Natural killer cell (primary cell): ENCODE measurements at regions not wholly inside any gene's neighbourhood (a gene's known extent, or its start where the extent isn't known, plus 50 kb on each side); places are given as distances from the start of the nearest gene placed in this dataset.

Source experiments
- ATAC-seq, 3 donors: fragments of 150-1000 bp in 2 of 3; fragments of 200-7000 bp in 1 of 3; cut with Tn5 transposase; 1 replicate in 1 of 3; 2 replicates in 2 of 3; pipeline ENCODE4 v1.10.0; 2021; ENCODE audit warnings: mild to moderate bottlenecking in 2 of 3, moderate library complexity in 2 of 3
- DNase-seq, 2 donors: peaks; one replicate each; pipeline versions ENCODE4 v3.0.0 to v3.0.0-alpha.2; 2013 to 2021; ENCODE audit warnings: mixed read lengths in 1 of 2
- H3K27ac ChIP-seq: one replicate; pipeline ENCODE4 v1.5.1; 2013; ENCODE audit warnings: mild to moderate bottlenecking, low read length
- H3K27me3 ChIP-seq: one replicate; pipeline ENCODE4 v1.6.1; 2013; ENCODE audit warnings: low read length; ENCODE audit not compliant: control insufficient read depth, insufficient read depth
- H3K36me3 ChIP-seq: one replicate; pipeline ENCODE4 v1.6.1; 2013; ENCODE audit warnings: low read length; ENCODE audit not compliant: control insufficient read depth, insufficient read depth
- H3K4me1 ChIP-seq: one replicate; pipeline ENCODE4 v1.6.1; 2013; ENCODE audit warnings: low read length; ENCODE audit not compliant: control insufficient read depth, insufficient read depth
- H3K4me3 ChIP-seq: one replicate; pipeline ENCODE4 v1.5.1; 2013; ENCODE audit warnings: low read length
- H3K9me3 ChIP-seq: one replicate; pipeline ENCODE4 v1.6.1; 2013; ENCODE audit warnings: low read length; ENCODE audit not compliant: control insufficient read depth, insufficient read depth
- H3K27ac Mint-ChIP-seq, 2 donors: one replicate each; pipeline ENCODE4 v1.8.0; 2022; ENCODE audit warnings: mild to moderate bottlenecking in 2 of 2, mixed read lengths in 2 of 2, moderate library complexity in 1 of 2
- H3K27me3 Mint-ChIP-seq, 2 donors: one replicate each; pipeline ENCODE4 v1.8.0; 2022; ENCODE audit warnings: low read depth in 2 of 2, mixed read lengths in 2 of 2
- H3K36me3 Mint-ChIP-seq: one replicate; pipeline ENCODE4 v1.8.0; 2022; ENCODE audit warnings: mixed read lengths
- H3K4me1 Mint-ChIP-seq, 2 donors: one replicate each; pipeline ENCODE4 v1.8.0; 2022; ENCODE audit warnings: mixed read lengths in 2 of 2
- H3K4me3 Mint-ChIP-seq: one replicate; pipeline ENCODE4 v1.8.0; 2022; ENCODE audit warnings: mild to moderate bottlenecking, moderate library complexity, mixed read lengths
- H3K9me3 Mint-ChIP-seq, 2 donors: one replicate each; pipeline ENCODE4 v1.8.0; 2022; ENCODE audit warnings: mixed read lengths in 2 of 2
- WGBS: methylation state at CpG from one replicate; pipeline ENCODE4 v1.1.7; 2013; ENCODE audit warnings: missing lambda C conversion rate; ENCODE audit not compliant: insufficient coverage; 5-methylcytosine and 5-hydroxymethylcytosine counted together
- intact Hi-C: fragments of 100-400 bp; cut with micrococcal nuclease; formaldehyde crosslinking; loops from one replicate; pipeline ENCODE4 v1.14.2; 2022
- TF ChIP-seq, protein P1 (sequence below): fragments of 200-600 bp; IDR thresholded peaks from one replicate; pipeline ENCODE4 v1.8.0; 2022; ENCODE audit warnings: antibody characterized with exemption

DNA sequence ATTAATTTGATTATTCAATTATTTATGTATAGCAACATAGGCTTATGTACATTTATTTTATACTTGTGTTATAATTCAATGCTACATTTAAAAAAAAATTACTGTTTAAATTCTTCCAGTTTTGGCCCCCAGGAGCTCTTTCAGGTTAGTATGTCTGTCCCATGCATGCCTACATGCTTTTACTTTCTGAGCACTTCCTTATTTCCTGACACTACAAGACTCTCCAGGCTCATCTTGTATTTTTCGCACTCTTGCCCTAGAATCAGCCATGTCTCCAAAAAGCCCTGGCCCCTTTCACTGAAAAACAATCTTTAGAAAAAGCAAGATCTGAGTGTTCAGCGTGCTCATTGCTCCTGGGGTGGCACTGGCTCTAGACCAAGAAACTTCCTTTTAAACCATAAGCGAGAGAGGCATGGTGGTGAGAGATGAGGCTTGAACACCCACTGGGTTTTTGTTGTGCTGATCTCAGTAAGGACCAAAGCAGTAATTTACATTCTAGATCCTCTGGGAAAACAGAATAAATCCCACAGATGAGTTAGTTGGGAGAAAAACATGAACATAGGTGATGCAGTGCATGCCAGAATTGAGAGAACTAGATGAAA, 95.0 kb downstream of the SLC30A10 start:
- no peak overlapping the region for H3K4me3 Mint-ChIP-seq
- H3K4me3 ChIP-seq: no peak overlapping the region

DNA sequence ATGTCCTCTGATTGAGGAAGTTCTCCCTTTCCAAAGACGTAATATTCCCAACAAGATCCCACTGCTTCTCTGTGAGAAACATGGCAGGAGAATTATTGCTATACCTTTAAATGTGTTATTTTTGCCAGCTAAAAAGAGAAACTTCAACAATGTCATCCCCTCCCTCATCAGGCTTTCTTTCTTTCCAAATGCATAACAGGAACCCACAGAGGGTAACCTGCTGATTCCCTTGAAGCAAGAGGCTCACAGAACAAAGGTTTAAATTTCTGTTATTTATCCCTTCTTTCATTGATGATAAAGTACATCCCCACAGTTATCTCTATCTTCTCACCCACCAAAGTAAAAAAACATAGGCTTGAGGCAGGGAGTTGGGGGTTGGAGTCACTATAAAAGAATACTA, 102.1 kb downstream of the SLC30A10 start:
- Mint-ChIP-seq H3K4me3 (no peak overlapping the region), H3K27ac (no peak overlapping the region), H3K9me3 (no peaks in the 10 kb centered on the region), H3K27me3 (no peaks in the 10 kb centered on the region), H3K36me3 (no peaks in the 10 kb centered on the region), H3K4me1 (no peaks in the 10 kb centered on the region)
- DNase-seq (no peak), ATAC-seq (no peak)
- TF ChIP-seq, protein P1, sequence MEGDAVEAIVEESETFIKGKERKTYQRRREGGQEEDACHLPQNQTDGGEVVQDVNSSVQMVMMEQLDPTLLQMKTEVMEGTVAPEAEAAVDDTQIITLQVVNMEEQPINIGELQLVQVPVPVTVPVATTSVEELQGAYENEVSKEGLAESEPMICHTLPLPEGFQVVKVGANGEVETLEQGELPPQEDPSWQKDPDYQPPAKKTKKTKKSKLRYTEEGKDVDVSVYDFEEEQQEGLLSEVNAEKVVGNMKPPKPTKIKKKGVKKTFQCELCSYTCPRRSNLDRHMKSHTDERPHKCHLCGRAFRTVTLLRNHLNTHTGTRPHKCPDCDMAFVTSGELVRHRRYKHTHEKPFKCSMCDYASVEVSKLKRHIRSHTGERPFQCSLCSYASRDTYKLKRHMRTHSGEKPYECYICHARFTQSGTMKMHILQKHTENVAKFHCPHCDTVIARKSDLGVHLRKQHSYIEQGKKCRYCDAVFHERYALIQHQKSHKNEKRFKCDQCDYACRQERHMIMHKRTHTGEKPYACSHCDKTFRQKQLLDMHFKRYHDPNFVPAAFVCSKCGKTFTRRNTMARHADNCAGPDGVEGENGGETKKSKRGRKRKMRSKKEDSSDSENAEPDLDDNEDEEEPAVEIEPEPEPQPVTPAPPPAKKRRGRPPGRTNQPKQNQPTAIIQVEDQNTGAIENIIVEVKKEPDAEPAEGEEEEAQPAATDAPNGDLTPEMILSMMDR: no peak
- Histone ChIP-seq H3K9me3 (no peaks in the 10 kb centered on the region), H3K36me3 (no peaks in the 10 kb centered on the region), H3K4me1 (no peaks in the 10 kb centered on the region), H3K27me3 (no peaks in the 10 kb centered on the region), H3K4me3 (no peak overlapping the region), H3K27ac (no peak overlapping the region)
- intact Hi-C loops: no loop called here
- no CpG with 5 or more reads among the region's 1 CpG for WGBS

More for the DNA sequence above, 95.0 kb downstream of the SLC30A10 start:
- intact Hi-C loops: no loop called here
- TF ChIP-seq, protein P1: no peak
- H3K27ac ChIP-seq: no peak overlapping the region
- H3K27me3 ChIP-seq: no peaks in the 10 kb centered on the region
- WGBS: 83% methylated on average over 2 of the region's 3 CpGs
- no peak for ATAC-seq
- DNase-seq: no peak
- Mint-ChIP-seq H3K36me3 (no peaks in the 10 kb centered on the region), H3K27me3 (peaks cover 0 to 4% of the 10 kb centered on the region in 2 donors), H3K9me3 (no peaks in the 10 kb centered on the region), H3K4me1 (no peaks in the 10 kb centered on the region), H3K27ac (no peak overlapping the region)
- no peaks in the 10 kb centered on the region for H3K4me1 ChIP-seq
- no peaks in the 10 kb centered on the region for H3K9me3 ChIP-seq
- H3K36me3 ChIP-seq: no peaks in the 10 kb centered on the region

DNA sequence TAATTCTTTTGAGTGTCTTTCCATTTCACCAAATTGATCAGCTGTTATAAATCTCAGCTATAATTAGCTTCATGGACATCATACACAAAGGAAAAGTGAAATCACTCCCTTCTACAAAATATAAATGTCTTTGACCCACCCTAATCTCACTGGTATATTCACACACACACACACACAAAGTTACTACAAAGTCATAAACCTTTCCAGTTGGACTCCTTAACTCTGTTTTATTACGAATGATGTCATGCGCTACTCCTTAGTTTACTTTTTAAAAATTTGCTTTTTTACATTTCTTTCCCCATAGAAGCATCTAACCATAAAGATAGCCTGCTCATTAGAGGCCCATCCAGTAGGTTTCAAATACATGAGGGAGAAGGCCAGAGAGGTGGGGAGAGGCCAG, 103.0 kb downstream of the SLC30A10 start:
- DNase-seq (no peak), ATAC-seq (no peak)
- no peaks in the 10 kb centered on the region for H3K9me3 ChIP-seq
- Mint-ChIP-seq H3K4me3 (no peak overlapping the region), H3K27me3 (no peaks in the 10 kb centered on the region), H3K4me1 (no peaks in the 10 kb centered on the region), H3K36me3 (no peaks in the 10 kb centered on the region), H3K27ac (no peak overlapping the region), H3K9me3 (no peaks in the 10 kb centered on the region)
- WGBS: 100% methylated on average over 2 of the region's 2 CpGs
- intact Hi-C loops: no loop called here
- no peaks in the 10 kb centered on the region for H3K4me1 ChIP-seq
- H3K36me3 ChIP-seq: no peaks in the 10 kb centered on the region
- no peak overlapping the region for H3K4me3 ChIP-seq
- TF ChIP-seq, protein P1: no peak
- H3K27me3 ChIP-seq: no peaks in the 10 kb centered on the region
- no peak overlapping the region for H3K27ac ChIP-seq

DNA sequence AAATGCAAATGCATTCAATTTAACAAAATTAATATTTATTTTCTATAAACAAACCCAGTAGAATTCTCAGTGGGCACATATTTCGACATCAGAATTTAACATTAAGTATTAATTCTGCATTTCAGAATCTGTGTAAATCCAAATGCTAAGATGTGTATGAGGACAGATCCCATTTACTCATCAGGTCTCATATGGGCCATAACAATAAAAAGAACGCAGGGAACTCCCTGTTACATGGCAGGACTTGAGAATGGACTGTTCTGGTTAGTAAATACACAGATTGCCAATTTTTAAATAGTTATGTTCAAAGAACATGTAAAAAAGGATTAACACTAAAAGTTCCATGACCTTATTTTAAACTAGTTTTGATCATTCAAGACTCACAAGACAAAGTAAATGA, 104.0 kb downstream of the SLC30A10 start:
- Histone ChIP-seq H3K9me3 (no peaks in the 10 kb centered on the region), H3K4me1 (no peaks in the 10 kb centered on the region), H3K27me3 (no peaks in the 10 kb centered on the region), H3K27ac (no peak overlapping the region), H3K4me3 (no peak overlapping the region), H3K36me3 (no peaks in the 10 kb centered on the region)
- ATAC-seq: no peak
- Mint-ChIP-seq H3K4me3 (no peak overlapping the region), H3K36me3 (no peaks in the 10 kb centered on the region), H3K27ac (no peak overlapping the region), H3K27me3 (no peaks in the 10 kb centered on the region), H3K9me3 (no peaks in the 10 kb centered on the region), H3K4me1 (no peaks in the 10 kb centered on the region)
- intact Hi-C loops: no loop called here
- 100% methylated on average over 1 of the region's 2 CpGs for WGBS
- TF ChIP-seq, protein P1: no peak
- no peak for DNase-seq
